Esophagus squamous epithelium (tissue), 5 donors: ENCODE measurements at regions not wholly inside any gene's neighbourhood (a gene's known extent, or its start where the extent isn't known, plus 50 kb on each side); places are given as distances from the start of the nearest gene placed in this dataset.
A peak's percentile ranks its signal among the peaks of the same experiment; 100 is the strongest.

Experiments used
- DNase-seq: peaks from one replicate; lab custom pipeline; 2025; lab: John Stamatoyannopoulos, UW
- H3K27ac ChIP-seq, 4 donors: fragments of 200-600 bp; sonication (generic); one replicate each; pipeline ENCODE4 v1.5.1; 2016 to 2019; ENCODE audit warnings: mild to moderate bottlenecking in 1 of 4
- H3K27me3 ChIP-seq, 4 donors: fragments of 200-600 bp; sonication (generic); 1 replicate in 3 of 4; 2 replicates in 1 of 4; pipeline versions ENCODE4 v1.5.1 to v1.6.0; 2017 to 2021; ENCODE audit warnings: antibody characterized with exemption in 1 of 4
- H3K36me3 ChIP-seq, 3 donors: fragments of 200-600 bp; sonication (generic); one replicate each; pipeline ENCODE4 v1.5.1; 2016 to 2019
- H3K4me1 ChIP-seq, 3 donors: fragments of 200-600 bp; sonication (generic); one replicate each; pipeline ENCODE4 v1.5.1; 2017 to 2019
- H3K4me3 ChIP-seq, 4 donors: fragments of 200-600 bp; sonication (generic); 1 replicate in 3 of 4; 2 replicates in 1 of 4; pipeline ENCODE4 v1.5.1; 2016 to 2019; ENCODE audit warnings: mild to moderate bottlenecking in 2 of 4, moderate library complexity in 1 of 4
- H3K9me3 ChIP-seq, 3 donors: fragments of 200-600 bp; sonication (generic); one replicate each; pipeline ENCODE4 v1.5.1; 2016 to 2019
- POLR2A ChIP-seq, 4 donors: fragments of 450-650 bp; IDR thresholded peaks; one replicate each; pipeline ENCODE4 v1.6.1; 2017; ENCODE audit warnings: antibody characterized with exemption in 4 of 4, mild to moderate bottlenecking in 4 of 4, moderate library complexity in 3 of 4
- WGBS, 2 donors: methylation state at CpG; one replicate each; pipeline ENCODE4 v1.1.5; 2018; 5-methylcytosine and 5-hydroxymethylcytosine counted together
- intact Hi-C: fragments of 100-400 bp; cut with DNase I; formaldehyde crosslinking; loops from one replicate; pipeline ENCODE4 v1.15.0; 2022
- TF ChIP-seq, protein P1 (sequence below), 6 experiments: fragments of 450-650 bp in 4 of 6; fragments of 200-600 bp in 2 of 6; sonication (generic) in 2 of 6; IDR thresholded peaks; one replicate each; pipeline ENCODE4 v1.5.1; 2016 to 2019; ENCODE audit warnings: antibody characterized with exemption in 6 of 6, mild to moderate bottlenecking in 4 of 6, moderate library complexity in 4 of 6
- donor health status: DM: yes; HTN: yes; CAD: no.

DNA sequence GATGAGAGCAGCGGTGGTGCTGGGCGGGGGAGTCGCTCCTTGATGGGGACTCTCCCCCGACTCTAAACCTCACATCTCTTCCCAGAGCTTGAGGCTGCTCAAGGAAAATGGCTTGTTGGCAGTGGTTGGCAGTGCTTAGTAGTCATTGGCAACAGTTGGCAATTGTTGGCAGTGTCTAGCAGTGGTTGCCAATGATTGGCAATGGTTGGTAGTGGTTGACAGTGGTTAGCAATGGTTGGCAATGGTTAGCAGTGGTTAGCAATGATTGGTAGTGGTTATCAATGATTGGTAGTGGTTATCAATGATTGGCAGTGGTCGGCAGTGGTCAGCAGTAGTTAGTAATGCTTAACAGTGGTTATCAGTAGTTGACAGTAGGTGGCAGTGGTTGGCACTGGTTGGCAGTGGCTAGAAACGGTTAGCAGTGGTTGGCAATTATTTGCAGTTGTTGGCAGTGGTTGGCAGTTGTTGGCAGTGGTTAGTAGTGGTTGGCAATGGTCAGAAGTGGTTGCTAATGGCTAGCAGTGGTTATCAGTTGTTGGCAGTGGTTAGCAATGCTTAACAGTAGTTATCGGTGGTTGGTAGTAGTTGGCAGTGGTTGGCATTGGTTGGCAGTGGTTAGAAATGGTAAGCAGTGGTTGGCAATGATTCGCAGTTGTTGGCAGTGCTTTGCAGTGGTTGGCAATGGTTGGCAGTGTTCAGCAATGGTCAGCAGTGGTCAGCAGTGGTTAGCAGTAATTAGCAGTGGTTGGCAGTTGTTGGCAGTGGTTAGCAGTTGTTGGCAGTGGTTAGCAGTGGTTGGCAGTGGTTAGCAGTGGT is 85.4 kb upstream of the OTOS start:
- Histone ChIP-seq H3K4me1 (no peaks in the 10 kb centered on the region), H3K27me3 (peaks cover 0 to 52% (median 0%) of the 10 kb centered on the region in 4 donors), H3K9me3 (peaks cover 0 to 4% (median 0%) of the 10 kb centered on the region in 3 donors), H3K27ac (no peak overlapping the region), H3K4me3 (no peak overlapping the region), H3K36me3 (no peaks in the 10 kb centered on the region)
- WGBS, 2 donors, result 84 to 86% methylated on average over 8 of the region's 8 CpGs
- intact Hi-C loops, result no loop called here
- TF ChIP-seq, protein P1, sequence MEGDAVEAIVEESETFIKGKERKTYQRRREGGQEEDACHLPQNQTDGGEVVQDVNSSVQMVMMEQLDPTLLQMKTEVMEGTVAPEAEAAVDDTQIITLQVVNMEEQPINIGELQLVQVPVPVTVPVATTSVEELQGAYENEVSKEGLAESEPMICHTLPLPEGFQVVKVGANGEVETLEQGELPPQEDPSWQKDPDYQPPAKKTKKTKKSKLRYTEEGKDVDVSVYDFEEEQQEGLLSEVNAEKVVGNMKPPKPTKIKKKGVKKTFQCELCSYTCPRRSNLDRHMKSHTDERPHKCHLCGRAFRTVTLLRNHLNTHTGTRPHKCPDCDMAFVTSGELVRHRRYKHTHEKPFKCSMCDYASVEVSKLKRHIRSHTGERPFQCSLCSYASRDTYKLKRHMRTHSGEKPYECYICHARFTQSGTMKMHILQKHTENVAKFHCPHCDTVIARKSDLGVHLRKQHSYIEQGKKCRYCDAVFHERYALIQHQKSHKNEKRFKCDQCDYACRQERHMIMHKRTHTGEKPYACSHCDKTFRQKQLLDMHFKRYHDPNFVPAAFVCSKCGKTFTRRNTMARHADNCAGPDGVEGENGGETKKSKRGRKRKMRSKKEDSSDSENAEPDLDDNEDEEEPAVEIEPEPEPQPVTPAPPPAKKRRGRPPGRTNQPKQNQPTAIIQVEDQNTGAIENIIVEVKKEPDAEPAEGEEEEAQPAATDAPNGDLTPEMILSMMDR (IDR thresholded peaks at IDR 0.05), result peak in 1 of 6 experiments; percentile 54
- no peak for TF ChIP-seq POLR2A (IDR thresholded peaks at IDR 0.05)
- no peak for DNase-seq

DNA sequence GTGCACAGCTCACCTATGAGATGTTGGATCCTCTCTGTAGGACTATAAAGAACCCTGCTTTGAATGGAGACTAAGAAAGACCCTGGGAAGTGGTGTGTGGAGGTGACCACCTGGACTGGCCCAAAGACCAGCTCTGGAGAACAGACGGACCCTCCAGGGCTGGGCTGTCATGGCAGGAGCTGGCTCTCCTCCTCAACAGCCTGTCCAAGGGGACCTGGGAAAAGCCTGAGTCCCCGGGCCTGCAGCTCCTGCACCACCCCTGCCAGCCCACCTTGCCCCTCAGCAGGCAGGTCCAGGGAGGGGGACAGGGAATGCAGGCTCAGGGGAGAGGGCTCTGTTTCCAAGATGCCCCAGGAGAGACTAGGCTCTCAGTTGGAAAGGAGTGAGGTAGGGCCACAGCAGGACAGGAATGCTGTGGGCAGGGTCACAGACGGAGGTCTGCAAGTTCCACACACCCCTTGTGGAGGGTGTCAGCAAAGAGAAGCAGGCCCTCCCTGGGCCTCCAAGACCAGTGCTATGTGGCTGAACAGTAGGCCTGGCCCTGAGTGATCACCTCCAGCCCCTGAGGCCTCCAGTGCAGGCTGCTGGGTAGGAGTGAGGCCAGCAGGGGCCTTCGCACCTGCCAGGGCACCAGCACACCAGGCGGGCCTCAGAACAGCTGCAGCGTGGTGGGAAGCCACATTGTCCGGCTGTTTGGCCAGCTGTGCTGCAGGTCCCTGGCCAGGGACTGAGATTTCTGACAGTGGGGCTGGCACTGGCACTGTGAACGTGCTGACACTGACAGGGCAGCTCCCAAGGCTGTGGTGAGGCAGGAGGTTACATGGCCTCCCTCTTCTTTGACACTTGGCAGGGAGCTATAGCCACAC is 86.4 kb upstream of the OTOS start:
- H3K27me3 ChIP-seq, result peaks cover 0 to 50% (median 0%) of the 10 kb centered on the region in 4 donors
- H3K4me3 ChIP-seq, result no peak overlapping the region
- peaks cover 0 to 4% (median 0%) of the 10 kb centered on the region in 3 donors for H3K9me3 ChIP-seq
- intact Hi-C loops, result no loop called here
- WGBS, 2 donors, result 81 to 100% methylated on average over 1 to 3 of the region's 8 CpGs
- DNase-seq, result no peak
- TF ChIP-seq POLR2A (IDR thresholded peaks at IDR 0.05), result no peak
- TF ChIP-seq, protein P1 (IDR thresholded peaks at IDR 0.05), result no peak
- no peaks in the 10 kb centered on the region for H3K4me1 ChIP-seq
- no peak overlapping the region for H3K27ac ChIP-seq
- H3K36me3 ChIP-seq, result no peaks in the 10 kb centered on the region

DNA sequence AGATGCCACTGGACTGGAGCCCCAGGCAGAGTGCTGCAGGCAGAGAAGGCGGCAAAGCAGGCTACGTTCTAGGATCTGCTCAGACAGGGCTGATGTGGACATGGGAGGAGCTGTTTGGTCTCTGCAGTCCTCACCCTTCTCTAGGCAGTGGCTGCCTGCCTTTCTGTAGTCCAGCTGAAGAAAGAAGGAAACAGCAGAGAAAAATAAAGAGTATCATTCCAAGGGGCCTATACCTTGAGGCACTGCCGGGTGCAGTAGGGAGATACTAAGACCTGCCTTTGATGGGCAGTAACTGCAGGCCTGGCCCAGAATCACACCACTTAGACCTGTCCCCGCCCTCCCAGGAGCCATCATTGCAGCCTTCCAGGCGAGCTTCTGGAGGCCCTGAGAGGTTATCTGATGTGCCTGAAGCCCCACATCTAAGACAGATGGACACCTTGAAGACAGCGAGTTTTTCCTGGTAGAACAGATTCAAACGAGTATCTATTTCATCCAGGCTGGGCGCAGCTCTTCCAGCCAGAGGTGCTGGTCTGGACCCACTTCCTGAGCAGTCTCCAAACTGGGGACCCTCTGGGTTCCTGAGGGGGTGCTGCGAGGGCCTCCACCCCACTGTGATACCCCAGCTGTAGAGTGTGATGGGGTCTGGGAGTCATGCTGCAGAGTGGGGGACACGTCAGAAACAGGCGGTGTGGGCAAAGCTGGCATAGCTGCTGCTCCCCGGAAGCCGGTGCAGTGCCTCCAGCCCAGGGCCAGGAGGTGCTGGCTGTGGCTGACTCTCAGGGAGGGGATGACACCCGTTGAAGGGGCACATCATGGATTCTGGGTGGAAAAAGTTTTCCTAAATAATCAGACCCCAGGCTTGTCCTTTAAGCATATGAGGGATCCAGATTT is 87.3 kb upstream of the OTOS start:
- intact Hi-C loops, result no loop called here
- WGBS, 2 donors, result 91 to 97% methylated on average over 6 to 7 of the region's 14 CpGs
- Histone ChIP-seq H3K36me3 (no peaks in the 10 kb centered on the region), H3K27me3 (peaks cover 0 to 41% (median 0%) of the 10 kb centered on the region in 4 donors), H3K9me3 (peaks cover 0 to 4% (median 0%) of the 10 kb centered on the region in 3 donors), H3K4me1 (peaks cover 2 to 4% (median 4%) of the 10 kb centered on the region in 3 donors), H3K27ac (no peak overlapping the region), H3K4me3 (no peak overlapping the region)
- no peak for TF ChIP-seq POLR2A (IDR thresholded peaks at IDR 0.05)
- TF ChIP-seq, protein P1 (IDR thresholded peaks at IDR 0.05), result no peak
- no peak for DNase-seq

DNA sequence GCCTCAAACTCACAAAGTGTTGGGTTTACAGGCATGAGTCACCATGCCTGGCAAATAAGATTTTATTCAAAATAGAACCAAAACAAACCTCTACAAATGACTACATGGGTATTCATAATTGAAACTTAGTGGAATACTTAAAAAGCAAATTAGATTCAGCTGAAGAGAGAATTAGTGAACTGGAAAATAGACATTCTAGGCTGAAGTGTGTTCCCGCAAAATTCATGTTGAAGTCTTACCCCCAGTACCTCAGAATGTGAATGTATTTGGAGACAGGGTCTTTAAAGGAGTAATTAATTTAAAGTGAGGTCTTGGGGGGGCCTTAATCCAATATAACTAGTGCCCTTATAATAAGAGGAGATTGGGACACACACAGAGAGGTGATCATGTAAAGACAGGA is 88.5 kb upstream of the OTOS start:
- Histone ChIP-seq H3K4me1 (peaks cover 9 to 16% (median 14%) of the 10 kb centered on the region in 3 donors), H3K9me3 (peaks cover 0 to 4% (median 0%) of the 10 kb centered on the region in 3 donors), H3K4me3 (no peak overlapping the region), H3K27ac (no peak overlapping the region), H3K36me3 (no peaks in the 10 kb centered on the region), H3K27me3 (peaks cover 0 to 29% (median 0%) of the 10 kb centered on the region in 4 donors)
- 40 to 100% methylated on average over 1 of the region's 1 CpG for WGBS, 2 donors
- TF ChIP-seq POLR2A (IDR thresholded peaks at IDR 0.05), result no peak
- TF ChIP-seq, protein P1 (IDR thresholded peaks at IDR 0.05), result no peak
- intact Hi-C loops, result no loop called here
- DNase-seq, result no peak
